ENCODE measurements at regions not wholly inside any gene's neighbourhood (a gene's known extent, or its start where the extent isn't known, plus 50 kb on each side); places are given as distances from the start of the nearest gene placed in this dataset.

- H3K4me1 ChIP-seq = no peaks in the 10 kb centered on the region
- no peaks in the 10 kb centered on the region for H3K36me3 ChIP-seq
- DNase-seq (ENCODE audit: low spot score in 2 of 2) = no peak
- no peak for TF ChIP-seq POLR2A (IDR thresholded peaks at IDR 0.05)
- TF ChIP-seq POLR2AphosphoS5 (IDR thresholded peaks at IDR 0.05) = no peak
- TF ChIP-seq, protein P1, sequence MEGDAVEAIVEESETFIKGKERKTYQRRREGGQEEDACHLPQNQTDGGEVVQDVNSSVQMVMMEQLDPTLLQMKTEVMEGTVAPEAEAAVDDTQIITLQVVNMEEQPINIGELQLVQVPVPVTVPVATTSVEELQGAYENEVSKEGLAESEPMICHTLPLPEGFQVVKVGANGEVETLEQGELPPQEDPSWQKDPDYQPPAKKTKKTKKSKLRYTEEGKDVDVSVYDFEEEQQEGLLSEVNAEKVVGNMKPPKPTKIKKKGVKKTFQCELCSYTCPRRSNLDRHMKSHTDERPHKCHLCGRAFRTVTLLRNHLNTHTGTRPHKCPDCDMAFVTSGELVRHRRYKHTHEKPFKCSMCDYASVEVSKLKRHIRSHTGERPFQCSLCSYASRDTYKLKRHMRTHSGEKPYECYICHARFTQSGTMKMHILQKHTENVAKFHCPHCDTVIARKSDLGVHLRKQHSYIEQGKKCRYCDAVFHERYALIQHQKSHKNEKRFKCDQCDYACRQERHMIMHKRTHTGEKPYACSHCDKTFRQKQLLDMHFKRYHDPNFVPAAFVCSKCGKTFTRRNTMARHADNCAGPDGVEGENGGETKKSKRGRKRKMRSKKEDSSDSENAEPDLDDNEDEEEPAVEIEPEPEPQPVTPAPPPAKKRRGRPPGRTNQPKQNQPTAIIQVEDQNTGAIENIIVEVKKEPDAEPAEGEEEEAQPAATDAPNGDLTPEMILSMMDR (IDR thresholded peaks at IDR 0.05) = no peak
- intact Hi-C loops (cut with DNase I; ENCODE audit: low total_unique reads) = no loop called here
- H3K27me3 ChIP-seq = no peaks in the 10 kb centered on the region
- no peak overlapping the region for H3K27ac ChIP-seq
- H3K4me3 ChIP-seq = no peak overlapping the region
- no peaks in the 10 kb centered on the region for H3K9me3 ChIP-seq
These were observed 230.8 kb upstream of the CEP162 start for GRCh38 chr6:84458271-84458670.

- Histone ChIP-seq H3K27ac (no peak overlapping the region), H3K4me3 (no peak overlapping the region), H3K4me1 (no peaks in the 10 kb centered on the region), H3K27me3 (no peaks in the 10 kb centered on the region), H3K36me3 (no peaks in the 10 kb centered on the region), H3K9me3 (no peaks in the 10 kb centered on the region)
- TF ChIP-seq POLR2AphosphoS5 (IDR thresholded peaks at IDR 0.05) (no peak), POLR2A (IDR thresholded peaks at IDR 0.05) (no peak)
- TF ChIP-seq, protein P1 (IDR thresholded peaks at IDR 0.05) = no peak
- no peak for DNase-seq (ENCODE audit: low spot score in 2 of 2)
- intact Hi-C loops (cut with DNase I; ENCODE audit: low total_unique reads) = no loop called here
These were observed 229.8 kb upstream of the CEP162 start for GRCh38 chr6:84457276-84457675.

DNA sequence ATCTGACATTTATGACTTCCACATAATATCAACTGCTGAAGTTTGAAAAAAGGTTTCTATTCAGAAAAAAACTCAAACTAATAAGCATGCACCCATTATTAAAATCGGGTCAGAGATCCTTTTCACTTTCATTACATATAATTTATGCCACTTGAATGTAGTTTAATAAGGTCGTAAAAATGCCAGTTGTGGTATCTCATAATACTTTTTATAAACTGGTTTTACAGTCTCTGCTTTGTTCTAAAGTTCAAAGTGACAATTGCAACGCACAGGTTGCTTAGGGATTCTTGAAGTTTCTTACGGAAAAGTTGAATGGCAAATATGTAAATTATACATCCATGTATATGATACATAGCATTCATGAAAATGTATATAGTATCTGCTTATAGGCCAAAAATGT lies 229.4 kb upstream of the CEP162 start:
- Histone ChIP-seq H3K27ac (no peak overlapping the region), H3K9me3 (no peaks in the 10 kb centered on the region), H3K4me1 (no peaks in the 10 kb centered on the region), H3K36me3 (no peaks in the 10 kb centered on the region), H3K27me3 (no peaks in the 10 kb centered on the region), H3K4me3 (no peak overlapping the region)
- intact Hi-C loops (cut with DNase I; ENCODE audit: low total_unique reads) = no loop called here
- TF ChIP-seq POLR2A (IDR thresholded peaks at IDR 0.05) (no peak), POLR2AphosphoS5 (IDR thresholded peaks at IDR 0.05) (no peak)
- TF ChIP-seq, protein P1 (IDR thresholded peaks at IDR 0.05) = no peak
- no peak for DNase-seq (ENCODE audit: low spot score in 2 of 2)

- H3K36me3 ChIP-seq = no peaks in the 10 kb centered on the region
- H3K27ac ChIP-seq = no peak overlapping the region
- H3K9me3 ChIP-seq = no peaks in the 10 kb centered on the region
- no peaks in the 10 kb centered on the region for H3K27me3 ChIP-seq
- H3K4me3 ChIP-seq = no peak overlapping the region
- intact Hi-C loops (cut with DNase I; ENCODE audit: low total_unique reads) = no loop called here
- no peak for DNase-seq (ENCODE audit: low spot score in 2 of 2)
- no peaks in the 10 kb centered on the region for H3K4me1 ChIP-seq
- TF ChIP-seq, protein P1 (IDR thresholded peaks at IDR 0.05) = no peak
- no peak for TF ChIP-seq POLR2A (IDR thresholded peaks at IDR 0.05)
These were observed 228.1 kb upstream of the CEP162 start for GRCh38 chr6:84455511-84456029.

- TF ChIP-seq, protein P1 (IDR thresholded peaks at IDR 0.05) = no peak
- TF ChIP-seq POLR2A (IDR thresholded peaks at IDR 0.05) (no peak), POLR2AphosphoS5 (IDR thresholded peaks at IDR 0.05) (no peak)
- no peaks in the 10 kb centered on the region for H3K27me3 ChIP-seq
- no peaks in the 10 kb centered on the region for H3K36me3 ChIP-seq
- no peak overlapping the region for H3K27ac ChIP-seq
- no peaks in the 10 kb centered on the region for H3K4me1 ChIP-seq
- H3K4me3 ChIP-seq = no peak overlapping the region
- no peak for DNase-seq (ENCODE audit: low spot score in 2 of 2)
- H3K9me3 ChIP-seq = no peaks in the 10 kb centered on the region
- intact Hi-C loops (cut with DNase I; ENCODE audit: low total_unique reads) = no loop called here
These were observed 226.1 kb upstream of the CEP162 start for GRCh38 chr6:84453499-84453898.
